Endothelial cell of umbilical vein (primary cell): ENCODE measurements at regions not wholly inside any gene's neighbourhood (a gene's known extent, or its start where the extent isn't known, plus 50 kb on each side); places are given as distances from the start of the nearest gene placed in this dataset.

Experiments
- BruUV-seq: library from RNA; stranded (reverse); fragments of 400-500 nt; replicated peaks from 2 replicates; lab custom pipeline; 2021; lab: Mats Ljungman, UMichigan
- CTCF ChIA-PET: fragments of 300-600, 350-600 bp; sonication (Branson Sonifier 250); formaldehyde crosslinking; loops from one replicate; lab custom pipeline; 2021; ENCODE audit warnings: antibody characterized with exemption, inconsistent platforms; lab: Charles Lee
- POLR2A ChIA-PET: fragments of 300-600, 350-600 bp; sonication (Branson Sonifier 250); formaldehyde crosslinking; loops from one replicate; lab custom pipeline; 2021; ENCODE audit warnings: antibody characterized with exemption, inconsistent platforms; lab: Charles Lee
- DNase-seq: peaks from one replicate; pipeline ENCODE4 v3.0.0-alpha.2; 2011; ENCODE audit warnings: low read depth, low spot score
- FAIRE-seq: peaks from 2 replicates; lab custom pipeline; 2011; peaks lifted over from hg19 to GRCh38; lab: Jason Lieb, UNC
- H2AFZ ChIP-seq: 2 replicates; pipeline ENCODE4 v1.6.0; 2012; ENCODE audit warnings: low read depth, low read length, control low read depth, inconsistent platforms
- H3K27ac ChIP-seq: 2 replicates; pipeline ENCODE4 v1.5.1; 2011; ENCODE audit warnings: low read depth, mild to moderate bottlenecking, control low read depth, low read length, moderate library complexity; ENCODE audit not compliant: insufficient read depth
- H3K27me3 ChIP-seq, 2 experiments: 2 replicates each; pipeline versions ENCODE4 v1.6.0 to v1.6.1; 2011; ENCODE audit warnings: low read length in 2 of 2, mixed read lengths in 1 of 2; ENCODE audit not compliant: control insufficient read depth in 2 of 2, insufficient read depth in 2 of 2
- H3K36me3 ChIP-seq, 2 experiments: 2 replicates in 1 of 2; 3 replicates in 1 of 2; pipeline ENCODE4 v1.5.1; 2011; ENCODE audit warnings: low read length in 2 of 2, mild to moderate bottlenecking in 1 of 2, moderate library complexity in 1 of 2; ENCODE audit not compliant: control insufficient read depth in 2 of 2, insufficient read depth in 2 of 2; ENCODE audit errors: extremely low read depth in 1 of 2
- H3K4me1 ChIP-seq: 3 replicates; pipeline ENCODE4 v1.5.1; 2011; ENCODE audit warnings: mild to moderate bottlenecking, low read length; ENCODE audit not compliant: control insufficient read depth, insufficient read depth; ENCODE audit errors: extremely low read depth
- H3K4me2 ChIP-seq: 2 replicates; pipeline ENCODE4 v1.6.1; 2011; ENCODE audit warnings: low read length, control low read depth, mixed read lengths; ENCODE audit not compliant: insufficient read depth
- H3K4me3 ChIP-seq, 3 experiments: fragments of 200-600 bp in 1 of 3; sonication (generic), shearing (Covaris generic) in 1 of 3; replicated peaks in 1 of 3; 2 replicates each; pipeline ENCODE4 v1.5.1; 2011 to 2016; ENCODE audit warnings: control low read depth in 3 of 3, low read length in 3 of 3, mild to moderate bottlenecking in 2 of 3, inconsistent platforms in 1 of 3, low read depth in 1 of 3, moderate library complexity in 1 of 3; ENCODE audit not compliant: insufficient read depth in 1 of 3
- H3K79me2 ChIP-seq: 2 replicates; pipeline ENCODE4 v1.6.0; 2012; ENCODE audit warnings: low read length, inconsistent platforms; ENCODE audit not compliant: control insufficient read depth, insufficient read depth
- H3K9ac ChIP-seq: replicated peaks from 2 replicates; pipeline ENCODE3; 2011; ENCODE audit warnings: low read length, control low read depth; ENCODE audit not compliant: insufficient read depth; ENCODE audit errors: extremely low read depth
- H3K9me1 ChIP-seq: replicated peaks from 3 replicates; pipeline ENCODE4 v1.6.0; 2011; ENCODE audit warnings: mild to moderate bottlenecking, low read length; ENCODE audit not compliant: control insufficient read depth, insufficient read depth; ENCODE audit errors: extremely low read depth
- H3K9me3 ChIP-seq: replicated peaks from 2 replicates; pipeline ENCODE4 v1.5.1; 2012; ENCODE audit warnings: low read length, inconsistent platforms; ENCODE audit not compliant: control insufficient read depth, insufficient read depth
- H4K20me1 ChIP-seq: replicated peaks from 2 replicates; pipeline ENCODE3; 2011; ENCODE audit warnings: mild to moderate bottlenecking, low read length; ENCODE audit not compliant: control insufficient read depth, insufficient read depth; ENCODE audit errors: extremely low read depth
- EZH2 ChIP-seq: IDR thresholded peaks from 2 replicates; pipeline ENCODE4 v1.6.1; 2012; ENCODE audit warnings: borderline replicate concordance, low read depth, mild to moderate bottlenecking, moderate library complexity, low read length, inconsistent platforms; ENCODE audit not compliant: severe bottlenecking
- FOS ChIP-seq: IDR thresholded peaks from 2 replicates; pipeline ENCODE4 v1.6.1; 2011; ENCODE audit warnings: mild to moderate bottlenecking, low read length, moderate library complexity, borderline replicate concordance; ENCODE audit not compliant: insufficient read depth
- GATA2 ChIP-seq: IDR thresholded peaks from 2 replicates; pipeline ENCODE4 v1.7.0; 2011; ENCODE audit warnings: low read depth, mild to moderate bottlenecking, moderate library complexity, mixed read lengths, low read length; ENCODE audit not compliant: insufficient read length, insufficient read depth
- JUN ChIP-seq: IDR thresholded peaks from 2 replicates; pipeline ENCODE4 v1.6.1; 2011; ENCODE audit warnings: borderline replicate concordance, low read depth; ENCODE audit not compliant: insufficient read length, insufficient read depth
- MYC ChIP-seq: IDR thresholded peaks from one replicate; pipeline ENCODE4 v1.6.1; 2011; ENCODE audit warnings: mild to moderate bottlenecking, low read depth, low read length
- POLR2A ChIP-seq: IDR thresholded peaks from 2 replicates; pipeline ENCODE4 v1.6.1; 2012; ENCODE audit warnings: low read depth, mild to moderate bottlenecking, control low read depth, low read length
- POLR2AphosphoS5 ChIP-seq: IDR thresholded peaks from 2 replicates; pipeline ENCODE4 v1.6.1; 2012; ENCODE audit warnings: low read depth, mild to moderate bottlenecking, control low read depth, low read length, moderate library complexity; ENCODE audit not compliant: insufficient read depth
- dilution Hi-C: fragments of 300-500 bp; cut with MboI; formaldehyde crosslinking; loops from one replicate; pipeline ENCODE4 v1.15.0; 2019; ENCODE audit warnings: low sequenced_read_pairs; ENCODE audit not compliant: extremely low pct_ligation_motif_present
- intact Hi-C: fragments of 100-400 bp; cut with micrococcal nuclease; formaldehyde crosslinking; loops from one replicate; pipeline ENCODE4 v1.10.0; 2022
- TF ChIP-seq, protein P1 (sequence below): IDR thresholded peaks from 2 replicates; pipeline ENCODE4 v1.6.1; 2011; ENCODE audit not compliant: insufficient read depth, insufficient read length
- TF ChIP-seq, protein P2 (sequence below), 2 donors: IDR thresholded peaks; 1 replicate in 1 of 2; 2 replicates in 1 of 2; pipeline ENCODE4 v1.5.1; 2011; ENCODE audit warnings: low read length in 2 of 2, mild to moderate bottlenecking in 2 of 2, moderate library complexity in 2 of 2, control low read depth in 1 of 2, inconsistent platforms in 1 of 2, low read depth in 1 of 2; ENCODE audit not compliant: insufficient read depth in 1 of 2; ENCODE audit errors: extremely low read depth in 1 of 2

DNA sequence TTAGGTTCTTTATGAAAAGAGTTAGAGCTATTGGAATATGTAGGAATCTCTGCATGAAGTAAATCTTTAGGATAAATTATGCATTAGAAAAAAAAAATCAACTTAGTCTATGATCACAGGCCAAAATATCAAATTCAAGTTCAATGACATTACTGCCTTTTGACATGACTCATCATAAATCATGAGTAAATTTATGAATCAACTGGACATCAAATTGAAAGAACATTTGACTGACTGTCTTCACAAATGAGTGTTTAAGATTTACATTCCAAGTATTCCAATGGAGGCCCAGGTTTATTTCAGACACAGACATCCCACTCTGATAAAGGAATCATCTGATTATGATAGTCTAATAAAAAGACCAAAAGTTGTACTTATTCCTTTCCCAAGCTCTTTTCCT lies 192.8 kb upstream of the TTC14 start:
- Histone ChIP-seq H3K79me2 (no peaks in the 10 kb centered on the region), H4K20me1 (no peaks in the 10 kb centered on the region), H3K9me1 (no peaks in the 10 kb centered on the region), H3K9ac (no peak overlapping the region), H3K27me3 (no peaks in the 10 kb centered on the region), H3K36me3 (no peaks in the 10 kb centered on the region), H3K4me1 (peaks cover 8% of the 10 kb centered on the region), H3K27ac (no peak overlapping the region), H3K4me3 (no peak overlapping the region), H3K9me3 (no peaks in the 10 kb centered on the region), H3K4me2 (no peak overlapping the region), H2AFZ (no peak overlapping the region)
- intact Hi-C loops (no loop called here), dilution Hi-C loops (no loop called here)
- BruUV-seq = no TSS peak
- DNase-seq (no peak), FAIRE-seq (no peak)
- POLR2A ChIA-PET = no interaction called here
- TF ChIP-seq, protein P1, sequence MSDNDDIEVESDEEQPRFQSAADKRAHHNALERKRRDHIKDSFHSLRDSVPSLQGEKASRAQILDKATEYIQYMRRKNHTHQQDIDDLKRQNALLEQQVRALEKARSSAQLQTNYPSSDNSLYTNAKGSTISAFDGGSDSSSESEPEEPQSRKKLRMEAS = no peak
- TF ChIP-seq FOS (peak; percentile 72), JUN (peak; percentile 25), POLR2A (no peak)
- CTCF ChIA-PET = no interaction called here

DNA sequence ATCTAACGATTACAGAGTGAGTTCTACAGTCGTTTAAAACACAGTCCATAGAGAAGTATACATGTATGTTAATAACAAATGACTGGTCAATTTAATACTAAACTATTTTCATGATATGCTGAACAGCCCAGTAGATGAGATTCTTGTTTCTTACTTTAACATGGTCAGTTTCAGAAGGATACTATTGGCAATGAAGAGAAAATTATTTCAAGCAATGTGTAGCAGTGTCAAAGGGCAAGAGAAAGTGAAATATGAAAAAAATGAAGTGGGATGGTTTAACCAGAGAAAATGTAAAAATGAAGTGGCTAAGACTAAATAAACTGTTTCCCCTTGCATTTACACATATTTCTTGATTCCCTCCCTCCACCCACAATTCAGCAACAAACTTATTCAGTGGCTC lies 192.1 kb upstream of the TTC14 start:
- intact Hi-C loops (no loop called here), dilution Hi-C loops (no loop called here)
- Histone ChIP-seq H2AFZ (no peak overlapping the region), H3K27ac (no peak overlapping the region), H3K4me2 (no peak overlapping the region), H3K9me1 (no peaks in the 10 kb centered on the region), H3K4me3 (no peak overlapping the region), H3K79me2 (no peaks in the 10 kb centered on the region), H3K36me3 (no peaks in the 10 kb centered on the region), H3K27me3 (no peaks in the 10 kb centered on the region), H3K9me3 (no peaks in the 10 kb centered on the region), H3K4me1 (peaks cover 8% of the 10 kb centered on the region), H3K9ac (no peak overlapping the region), H4K20me1 (no peaks in the 10 kb centered on the region)
- DNase-seq = no peak
- POLR2A ChIA-PET = no interaction called here
- BruUV-seq = no TSS peak
- FAIRE-seq = no peak
- TF ChIP-seq JUN (no peak), MYC (no peak), POLR2A (no peak), GATA2 (no peak), POLR2AphosphoS5 (no peak), EZH2 (no peak), FOS (no peak)
- TF ChIP-seq, protein P1 = no peak
- TF ChIP-seq, protein P2, sequence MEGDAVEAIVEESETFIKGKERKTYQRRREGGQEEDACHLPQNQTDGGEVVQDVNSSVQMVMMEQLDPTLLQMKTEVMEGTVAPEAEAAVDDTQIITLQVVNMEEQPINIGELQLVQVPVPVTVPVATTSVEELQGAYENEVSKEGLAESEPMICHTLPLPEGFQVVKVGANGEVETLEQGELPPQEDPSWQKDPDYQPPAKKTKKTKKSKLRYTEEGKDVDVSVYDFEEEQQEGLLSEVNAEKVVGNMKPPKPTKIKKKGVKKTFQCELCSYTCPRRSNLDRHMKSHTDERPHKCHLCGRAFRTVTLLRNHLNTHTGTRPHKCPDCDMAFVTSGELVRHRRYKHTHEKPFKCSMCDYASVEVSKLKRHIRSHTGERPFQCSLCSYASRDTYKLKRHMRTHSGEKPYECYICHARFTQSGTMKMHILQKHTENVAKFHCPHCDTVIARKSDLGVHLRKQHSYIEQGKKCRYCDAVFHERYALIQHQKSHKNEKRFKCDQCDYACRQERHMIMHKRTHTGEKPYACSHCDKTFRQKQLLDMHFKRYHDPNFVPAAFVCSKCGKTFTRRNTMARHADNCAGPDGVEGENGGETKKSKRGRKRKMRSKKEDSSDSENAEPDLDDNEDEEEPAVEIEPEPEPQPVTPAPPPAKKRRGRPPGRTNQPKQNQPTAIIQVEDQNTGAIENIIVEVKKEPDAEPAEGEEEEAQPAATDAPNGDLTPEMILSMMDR (IDR thresholded peaks at IDR 0.05; ENCODE audit: extremely low read depth in 1 of 2, insufficient read depth in 1 of 2, low read depth in 1 of 2, low read length in 2 of 2) = no peak
- CTCF ChIA-PET = no interaction called here
